CD14-positive monocyte (primary cell): ENCODE measurements at regions not wholly inside any gene's neighbourhood (a gene's known extent, or its start where the extent isn't known, plus 50 kb on each side); places are given as distances from the start of the nearest gene placed in this dataset.

Experiments used
- DNase-seq, 3 donors: peaks; one replicate each; pipeline ENCODE4 v3.0.0-alpha.2; 2011 to 2022
- H2AFZ ChIP-seq: 2 replicates; pipeline ENCODE4 v1.6.0; 2012; ENCODE audit warnings: mild to moderate bottlenecking, low read depth, low read length, inconsistent platforms; ENCODE audit not compliant: insufficient read depth, poor library complexity, severe bottlenecking
- H3K27ac ChIP-seq, 2 donors: 1 replicate in 1 of 2; 2 replicates in 1 of 2; pipeline ENCODE4 v1.5.1; 2012 to 2013; ENCODE audit warnings: low read length in 2 of 2, control low read depth in 1 of 2, inconsistent platforms in 1 of 2, low read depth in 1 of 2, mild to moderate bottlenecking in 1 of 2
- H3K27me3 ChIP-seq, 2 donors: one replicate each; pipeline versions ENCODE4 v1.6.0 to v1.6.1; 2011 to 2013; ENCODE audit warnings: low read length in 2 of 2; ENCODE audit not compliant: control insufficient read depth in 2 of 2, insufficient read depth in 2 of 2
- H3K36me3 ChIP-seq, 2 donors: replicated peaks in 1 of 2; 1 replicate in 1 of 2; 2 replicates in 1 of 2; pipeline versions ENCODE4 v1.5.1 to v1.6.1; 2012 to 2013; ENCODE audit warnings: low read length in 2 of 2, control low read depth in 1 of 2, inconsistent platforms in 1 of 2, mild to moderate bottlenecking in 1 of 2; ENCODE audit not compliant: insufficient read depth in 2 of 2, control insufficient read depth in 1 of 2
- H3K4me1 ChIP-seq, 2 donors: 1 replicate in 1 of 2; 2 replicates in 1 of 2; pipeline versions ENCODE4 v1.5.1 to v1.6.1; 2012 to 2013; ENCODE audit warnings: low read length in 2 of 2, control low read depth in 1 of 2, inconsistent platforms in 1 of 2, mild to moderate bottlenecking in 1 of 2, moderate library complexity in 1 of 2; ENCODE audit not compliant: insufficient read depth in 2 of 2, control insufficient read depth in 1 of 2
- H3K4me2 ChIP-seq: replicated peaks from 2 replicates; pipeline ENCODE3; 2012; ENCODE audit warnings: low read length, moderate library complexity, mild to moderate bottlenecking; ENCODE audit not compliant: poor library complexity, severe bottlenecking; ENCODE audit errors: extremely low read depth
- H3K4me3 ChIP-seq, 3 experiments: fragments of 200-600 bp in 1 of 3; sonication (generic) in 1 of 3; replicated peaks in 1 of 3; 1 replicate in 2 of 3; 2 replicates in 1 of 3; pipeline ENCODE4 v1.5.1; 2011 to 2013; ENCODE audit warnings: low read length in 3 of 3, mild to moderate bottlenecking in 3 of 3, control low read depth in 2 of 3, low read depth in 2 of 3, inconsistent platforms in 1 of 3, moderate library complexity in 1 of 3
- H3K79me2 ChIP-seq: 2 replicates; pipeline ENCODE4 v1.6.0; 2012; ENCODE audit warnings: mild to moderate bottlenecking, control low read depth, inconsistent platforms, low read length, moderate library complexity; ENCODE audit not compliant: insufficient read depth
- H3K9ac ChIP-seq: 2 replicates; pipeline ENCODE4 v1.6.0; 2017; ENCODE audit warnings: low read length, mild to moderate bottlenecking; ENCODE audit not compliant: insufficient read depth, poor library complexity, severe bottlenecking
- H3K9me3 ChIP-seq, 2 donors: replicated peaks in 1 of 2; 1 replicate in 1 of 2; 2 replicates in 1 of 2; pipeline versions ENCODE4 v1.5.1 to v1.6.1; 2012 to 2013; ENCODE audit warnings: low read length in 2 of 2, control low read depth in 1 of 2; ENCODE audit not compliant: control insufficient read depth in 1 of 2, insufficient read depth in 1 of 2
- H4K20me1 ChIP-seq: 2 replicates; pipeline ENCODE4 v1.6.0; 2012; ENCODE audit warnings: mild to moderate bottlenecking, low read length, control low read depth, moderate library complexity; ENCODE audit not compliant: insufficient read depth
- H3K27ac Mint-ChIP-seq, 7 donors: one replicate each; pipeline ENCODE4 v1.8.0; 2020; ENCODE audit warnings: mild to moderate bottlenecking in 7 of 7, mixed read lengths in 7 of 7, moderate library complexity in 6 of 7, inconsistent platforms in 2 of 7
- H3K27me3 Mint-ChIP-seq, 3 donors: one replicate each; pipeline ENCODE4 v1.8.0; 2021 to 2022; ENCODE audit warnings: low read depth in 3 of 3, mild to moderate bottlenecking in 3 of 3, mixed read lengths in 3 of 3, moderate library complexity in 3 of 3, inconsistent platforms in 1 of 3
- H3K36me3 Mint-ChIP-seq, 2 donors: one replicate each; pipeline ENCODE4 v1.8.0; 2020; ENCODE audit warnings: mixed read lengths in 2 of 2, inconsistent platforms in 1 of 2, mild to moderate bottlenecking in 1 of 2
- H3K4me1 Mint-ChIP-seq: one replicate; pipeline ENCODE4 v1.8.0; 2020; ENCODE audit warnings: mild to moderate bottlenecking, mixed read lengths
- H3K4me3 Mint-ChIP-seq, 2 donors: one replicate each; pipeline ENCODE4 v1.8.0; 2020; ENCODE audit warnings: mild to moderate bottlenecking in 2 of 2, mixed read lengths in 2 of 2, moderate library complexity in 1 of 2
- H3K9me3 Mint-ChIP-seq, 7 donors: one replicate each; pipeline ENCODE4 v1.8.0; 2020 to 2022; ENCODE audit warnings: mixed read lengths in 7 of 7, mild to moderate bottlenecking in 6 of 7, moderate library complexity in 6 of 7, inconsistent platforms in 2 of 7
- WGBS: methylation state at CpG from one replicate; pipeline ENCODE4 v1.1.5; 2013; ENCODE audit warnings: missing lambda C conversion rate; ENCODE audit not compliant: insufficient coverage; 5-methylcytosine and 5-hydroxymethylcytosine counted together
- intact Hi-C, 2 donors: fragments of 100-400 bp; cut with micrococcal nuclease; formaldehyde crosslinking; loops; one replicate each; pipeline versions ENCODE4 v1.15.0 to v1.15.1; 2023
- TF ChIP-seq, protein P1 (sequence below): fragments of 200-600 bp; IDR thresholded peaks from one replicate; pipeline ENCODE4 v1.8.0; 2022; ENCODE audit warnings: antibody characterized with exemption, mild to moderate bottlenecking

DNA sequence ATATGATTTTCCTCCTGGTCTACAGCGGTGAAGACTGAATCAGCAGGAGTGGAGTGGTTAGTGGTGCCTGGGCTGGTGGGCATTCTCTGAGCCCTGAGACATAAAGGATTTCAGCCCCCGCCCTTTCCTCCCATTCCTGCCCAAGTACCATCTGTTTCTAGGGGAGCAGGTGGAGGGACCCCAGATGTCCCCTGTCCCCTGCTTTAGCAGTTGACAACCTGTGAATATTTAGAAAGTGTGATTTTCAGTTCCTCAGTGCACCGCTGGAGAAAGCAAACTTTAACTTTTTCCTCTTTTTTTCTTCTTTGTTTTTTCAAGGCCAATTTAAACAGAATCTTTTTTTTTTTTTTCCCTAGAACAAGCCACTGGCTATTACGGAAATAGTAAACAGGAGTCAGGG, 163.8 kb upstream of the MYL2 start:
- TF ChIP-seq, protein P1, sequence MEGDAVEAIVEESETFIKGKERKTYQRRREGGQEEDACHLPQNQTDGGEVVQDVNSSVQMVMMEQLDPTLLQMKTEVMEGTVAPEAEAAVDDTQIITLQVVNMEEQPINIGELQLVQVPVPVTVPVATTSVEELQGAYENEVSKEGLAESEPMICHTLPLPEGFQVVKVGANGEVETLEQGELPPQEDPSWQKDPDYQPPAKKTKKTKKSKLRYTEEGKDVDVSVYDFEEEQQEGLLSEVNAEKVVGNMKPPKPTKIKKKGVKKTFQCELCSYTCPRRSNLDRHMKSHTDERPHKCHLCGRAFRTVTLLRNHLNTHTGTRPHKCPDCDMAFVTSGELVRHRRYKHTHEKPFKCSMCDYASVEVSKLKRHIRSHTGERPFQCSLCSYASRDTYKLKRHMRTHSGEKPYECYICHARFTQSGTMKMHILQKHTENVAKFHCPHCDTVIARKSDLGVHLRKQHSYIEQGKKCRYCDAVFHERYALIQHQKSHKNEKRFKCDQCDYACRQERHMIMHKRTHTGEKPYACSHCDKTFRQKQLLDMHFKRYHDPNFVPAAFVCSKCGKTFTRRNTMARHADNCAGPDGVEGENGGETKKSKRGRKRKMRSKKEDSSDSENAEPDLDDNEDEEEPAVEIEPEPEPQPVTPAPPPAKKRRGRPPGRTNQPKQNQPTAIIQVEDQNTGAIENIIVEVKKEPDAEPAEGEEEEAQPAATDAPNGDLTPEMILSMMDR, result no peak
- Histone ChIP-seq H3K9me3 (no peaks in the 10 kb centered on the region), H2AFZ (no peak overlapping the region), H3K27me3 (no peaks in the 10 kb centered on the region), H3K9ac (no peak overlapping the region), H3K27ac (no peak overlapping the region), H4K20me1 (no peaks in the 10 kb centered on the region), H3K36me3 (no peaks in the 10 kb centered on the region), H3K4me3 (no peak overlapping the region), H3K79me2 (no peaks in the 10 kb centered on the region), H3K4me1 (no peaks in the 10 kb centered on the region), H3K4me2 (no peak overlapping the region)
- DNase-seq, result no peak
- intact Hi-C loops, result no loop called here
- H3K36me3 Mint-ChIP-seq, result no peaks in the 10 kb centered on the region
- peaks cover 4 to 8% (median 6%) of the 10 kb centered on the region in 3 donors for H3K27me3 Mint-ChIP-seq
- no peaks in the 10 kb centered on the region for H3K9me3 Mint-ChIP-seq
- no peak overlapping the region for H3K4me3 Mint-ChIP-seq
- H3K27ac Mint-ChIP-seq, result peak overlapping the region in 2 of 7 donors; percentile 15 to 44
- no CpG with 5 or more reads among the region's 4 CpGs for WGBS
- H3K4me1 Mint-ChIP-seq, result peaks cover 1% of the 10 kb centered on the region

GRCh38 chr12:111081600-111081999, 161.2 kb upstream of the MYL2 start:
- Mint-ChIP-seq H3K4me3 (no peak overlapping the region), H3K27ac (no peak overlapping the region), H3K27me3 (peaks cover 5 to 9% (median 6%) of the 10 kb centered on the region in 3 donors), H3K36me3 (no peaks in the 10 kb centered on the region), H3K9me3 (no peaks in the 10 kb centered on the region), H3K4me1 (peaks cover 1% of the 10 kb centered on the region)
- H3K27ac ChIP-seq, result no peak overlapping the region
- H3K9ac ChIP-seq, result no peak overlapping the region
- H3K9me3 ChIP-seq, result no peaks in the 10 kb centered on the region
- no peak overlapping the region for H3K4me2 ChIP-seq
- H3K36me3 ChIP-seq, result no peaks in the 10 kb centered on the region
- DNase-seq, result no peak
- H3K27me3 ChIP-seq, result no peaks in the 10 kb centered on the region
- no peak overlapping the region for H3K4me3 ChIP-seq
- H3K79me2 ChIP-seq, result no peaks in the 10 kb centered on the region
- H3K4me1 ChIP-seq, result no peaks in the 10 kb centered on the region
- no peak overlapping the region for H2AFZ ChIP-seq
- no peaks in the 10 kb centered on the region for H4K20me1 ChIP-seq
- TF ChIP-seq, protein P1, result no peak
- intact Hi-C loops, result no loop called here
- WGBS, result 83% methylated on average over 3 of the region's 5 CpGs
